Neuronal stem cell (in vitro differentiated cells): ENCODE measurements at regions not wholly inside any gene's neighbourhood (a gene's known extent, or its start where the extent isn't known, plus 50 kb on each side); places are given as distances from the start of the nearest gene placed in this dataset.

ENCODE experiments used
- DNase-seq: peaks from one replicate; pipeline ENCODE4 v3.0.0-alpha.2; 2013; ENCODE audit warnings: low spot score
- H2AFZ ChIP-seq: one replicate; pipeline ENCODE4 v1.6.1; 2013; ENCODE audit warnings: mild to moderate bottlenecking, low read length, inconsistent platforms
- H2AK5ac ChIP-seq: 2 replicates; pipeline ENCODE4 v1.6.1; 2013; ENCODE audit warnings: low read depth, mild to moderate bottlenecking, inconsistent platforms, low read length, moderate library complexity, mixed read lengths
- H2BK120ac ChIP-seq: 2 replicates; pipeline ENCODE4 v1.6.1; 2013; ENCODE audit warnings: low read depth, mild to moderate bottlenecking, inconsistent platforms, low read length, moderate library complexity, mixed read lengths
- H2BK12ac ChIP-seq: one replicate; pipeline ENCODE4 v1.6.1; 2013; ENCODE audit warnings: low read length, inconsistent platforms
- H2BK15ac ChIP-seq: 2 replicates; pipeline ENCODE4 v1.6.1; 2013; ENCODE audit warnings: mild to moderate bottlenecking, low read length, inconsistent platforms, mixed read lengths
- H2BK5ac ChIP-seq: one replicate; pipeline ENCODE4 v1.6.1; 2013; ENCODE audit warnings: inconsistent platforms, mild to moderate bottlenecking, low read length, moderate library complexity
- H3K14ac ChIP-seq: one replicate; pipeline ENCODE4 v1.6.1; 2013; ENCODE audit warnings: low read length, inconsistent platforms
- H3K18ac ChIP-seq: 2 replicates; pipeline ENCODE4 v1.6.1; 2013; ENCODE audit warnings: low read length, inconsistent platforms
- H3K23ac ChIP-seq: 2 replicates; pipeline ENCODE4 v1.6.1; 2013; ENCODE audit warnings: low read depth, mild to moderate bottlenecking, mixed read lengths, low read length, inconsistent platforms; ENCODE audit not compliant: poor library complexity
- H3K27ac ChIP-seq: replicated peaks from 3 replicates; pipeline ENCODE4 v1.5.1; 2013; ENCODE audit warnings: low read length, inconsistent platforms
- H3K27me3 ChIP-seq, 3 experiments: 2 replicates each; pipeline ENCODE4 v1.6.1; 2013; ENCODE audit warnings: low read length in 3 of 3, mild to moderate bottlenecking in 2 of 3, inconsistent platforms in 1 of 3, low read depth in 1 of 3, mixed read lengths in 1 of 3, moderate library complexity in 1 of 3; ENCODE audit not compliant: control insufficient read depth in 3 of 3, insufficient read depth in 3 of 3
- H3K36me3 ChIP-seq, 2 donors: replicated peaks in 1 of 2; 2 replicates each; pipeline ENCODE4 v1.6.1; 2013; ENCODE audit warnings: low read length in 2 of 2; ENCODE audit not compliant: control insufficient read depth in 2 of 2, insufficient read depth in 2 of 2
- H3K4ac ChIP-seq: 2 replicates; pipeline ENCODE4 v1.6.1; 2013; ENCODE audit warnings: inconsistent platforms, mild to moderate bottlenecking, low read length, moderate library complexity
- H3K4me1 ChIP-seq, 2 donors: 1 replicate in 1 of 2; 2 replicates in 1 of 2; pipeline ENCODE4 v1.6.1; 2013; ENCODE audit warnings: low read length in 2 of 2, low read depth in 1 of 2; ENCODE audit not compliant: control insufficient read depth in 2 of 2, insufficient read depth in 1 of 2
- H3K4me2 ChIP-seq: one replicate; pipeline ENCODE4 v1.6.1; 2013; ENCODE audit warnings: mild to moderate bottlenecking, low read length, inconsistent platforms; ENCODE audit not compliant: insufficient read depth, poor library complexity, severe bottlenecking
- H3K4me3 ChIP-seq, 2 donors: 2 replicates each; pipeline ENCODE4 v1.5.1; 2013; ENCODE audit warnings: low read length in 2 of 2, mild to moderate bottlenecking in 2 of 2, inconsistent platforms in 1 of 2, moderate library complexity in 1 of 2
- H3K79me1 ChIP-seq: one replicate; pipeline ENCODE4 v1.6.1; 2013; ENCODE audit warnings: low read depth, mild to moderate bottlenecking, inconsistent platforms, low read length, moderate library complexity
- H3K9ac ChIP-seq: one replicate; pipeline ENCODE4 v1.6.1; 2013; ENCODE audit warnings: mild to moderate bottlenecking, low read depth, low read length, inconsistent platforms; ENCODE audit not compliant: poor library complexity
- H3K9me3 ChIP-seq, 2 donors: replicated peaks in 1 of 2; 2 replicates each; pipeline versions ENCODE3 to v1.6.1; 2013; ENCODE audit warnings: low read length in 2 of 2, mild to moderate bottlenecking in 2 of 2, inconsistent platforms in 1 of 2, low read depth in 1 of 2, mixed read lengths in 1 of 2, moderate library complexity in 1 of 2; ENCODE audit not compliant: control insufficient read depth in 2 of 2, insufficient read depth in 1 of 2
- H4K8ac ChIP-seq: one replicate; pipeline ENCODE4 v1.6.1; 2013; ENCODE audit warnings: low read depth, mild to moderate bottlenecking, inconsistent platforms, low read length, moderate library complexity
- H4K91ac ChIP-seq: one replicate; pipeline ENCODE4 v1.6.1; 2013; ENCODE audit warnings: low read length, low read depth, mild to moderate bottlenecking, inconsistent platforms; ENCODE audit not compliant: poor library complexity
- WGBS, 2 donors: extraction: QIAGEN DNeasy Blood & Tissue Kit; methylation state at CpG; one replicate each; pipeline ENCODE4 v1.1.7; 2013; ENCODE audit warnings: missing lambda C conversion rate in 2 of 2, mixed read lengths in 1 of 2; ENCODE audit not compliant: insufficient read length in 2 of 2, insufficient replicate concordance in 1 of 2; ENCODE audit errors: extremely low coverage in 2 of 2; 5-methylcytosine and 5-hydroxymethylcytosine counted together

DNA sequence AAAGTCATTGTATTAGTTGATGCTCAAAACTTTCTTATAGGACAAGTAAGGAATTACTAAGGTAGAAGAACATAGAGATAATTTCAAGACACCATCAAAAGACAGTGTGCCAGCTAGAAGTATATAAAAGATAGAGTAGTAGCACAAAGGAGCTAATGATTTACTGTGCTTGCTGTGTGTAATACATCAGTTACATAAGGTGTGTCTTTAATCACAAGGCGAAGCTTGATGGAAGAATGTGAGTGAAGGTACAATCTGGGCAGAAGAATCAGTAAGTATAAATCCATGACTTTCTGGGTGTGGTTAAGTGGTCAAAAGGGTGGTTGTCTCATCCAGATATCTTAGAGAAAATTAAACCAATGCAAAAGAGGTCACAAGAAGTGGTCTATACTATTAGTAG is 95.1 kb upstream of the BOD1L1 start:
- H3K9me3 ChIP-seq, result no peaks in the 10 kb centered on the region
- no peak for DNase-seq
- H2AK5ac ChIP-seq, result no peak overlapping the region
- WGBS, 2 donors, result no CpG with 5 or more reads among the region's 1 CpG
- no peak overlapping the region for H3K9ac ChIP-seq
- H3K23ac ChIP-seq, result no peak overlapping the region
- no peak overlapping the region for H2BK12ac ChIP-seq
- H4K91ac ChIP-seq, result no peak overlapping the region
- H3K4ac ChIP-seq, result no peak overlapping the region
- H2BK5ac ChIP-seq, result no peak overlapping the region
- H2BK120ac ChIP-seq, result no peak overlapping the region
- H3K36me3 ChIP-seq, result no peaks in the 10 kb centered on the region
- H2BK15ac ChIP-seq, result no peak overlapping the region
- no peak overlapping the region for H3K4me2 ChIP-seq
- no peaks in the 10 kb centered on the region for H3K79me1 ChIP-seq
- H3K4me3 ChIP-seq, result no peak overlapping the region
- no peak overlapping the region for H4K8ac ChIP-seq
- no peaks in the 10 kb centered on the region for H3K4me1 ChIP-seq
- no peak overlapping the region for H2AFZ ChIP-seq
- H3K27me3 ChIP-seq, result peaks cover 0 to 3% (median 0%) of the 10 kb centered on the region in 3 experiments
- no peak overlapping the region for H3K27ac ChIP-seq
- no peak overlapping the region for H3K18ac ChIP-seq
- H3K14ac ChIP-seq, result no peak overlapping the region

DNA sequence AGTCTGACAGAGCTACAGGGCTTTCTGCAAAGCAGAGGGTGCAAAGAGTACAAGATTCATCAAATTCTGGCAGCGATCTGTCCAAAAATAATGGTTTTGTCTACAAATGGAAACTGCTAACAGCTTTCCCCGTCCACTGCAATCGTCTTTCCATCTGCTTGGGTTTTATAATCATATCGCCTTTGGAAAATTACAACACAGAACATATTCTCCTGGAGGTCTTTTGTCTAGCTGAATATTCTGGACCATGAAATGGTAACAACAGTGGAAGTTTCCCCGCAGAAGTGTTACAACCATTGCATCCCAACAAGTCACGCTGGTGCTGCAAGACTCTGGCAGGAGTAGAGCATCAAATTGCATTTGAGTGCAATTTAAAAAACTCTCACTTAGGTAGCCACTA is 101.2 kb upstream of the BOD1L1 start:
- Histone ChIP-seq H3K27me3 (no peaks in the 10 kb centered on the region), H2AK5ac (no peak overlapping the region), H3K14ac (no peak overlapping the region), H3K9me3 (no peaks in the 10 kb centered on the region), H3K27ac (no peak overlapping the region), H2BK12ac (no peak overlapping the region), H3K36me3 (no peaks in the 10 kb centered on the region), H3K18ac (no peak overlapping the region), H3K4me3 (no peak overlapping the region), H3K4me2 (no peak overlapping the region), H3K9ac (no peak overlapping the region), H2BK120ac (no peak overlapping the region), H3K4ac (no peak overlapping the region), H4K91ac (no peak overlapping the region), H2BK5ac (no peak overlapping the region), H3K4me1 (peaks cover 0 to 1% of the 10 kb centered on the region in 2 donors), H2BK15ac (no peak overlapping the region), H3K23ac (no peak overlapping the region), H3K79me1 (no peaks in the 10 kb centered on the region), H4K8ac (no peak overlapping the region), H2AFZ (no peak overlapping the region)
- WGBS, 2 donors, result no CpG with 5 or more reads among the region's 6 CpGs
- DNase-seq, result no peak

DNA sequence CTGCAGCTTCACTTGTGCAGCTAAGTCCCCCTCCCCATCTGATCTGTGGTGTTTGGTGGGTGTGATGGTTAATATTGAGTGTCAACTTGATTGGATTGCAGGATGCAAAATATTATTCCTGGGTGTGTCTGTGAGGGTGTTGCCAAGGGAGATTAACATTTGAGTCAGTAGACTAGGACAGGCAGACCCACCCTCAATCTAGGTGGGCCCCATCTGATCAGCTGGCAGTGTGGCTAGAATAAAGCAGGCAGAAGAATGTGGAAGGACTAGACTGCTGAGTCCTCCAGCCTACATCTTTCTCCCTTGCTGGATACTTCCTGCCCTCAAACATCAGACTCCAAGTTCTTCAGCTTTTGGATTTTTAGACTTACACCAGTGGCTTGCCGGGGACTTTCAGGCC is 103.5 kb upstream of the BOD1L1 start:
- Histone ChIP-seq H3K36me3 (no peaks in the 10 kb centered on the region), H3K9me3 (no peaks in the 10 kb centered on the region)
- WGBS, 2 donors, result no CpG with 5 or more reads among the region's 1 CpG

DNA sequence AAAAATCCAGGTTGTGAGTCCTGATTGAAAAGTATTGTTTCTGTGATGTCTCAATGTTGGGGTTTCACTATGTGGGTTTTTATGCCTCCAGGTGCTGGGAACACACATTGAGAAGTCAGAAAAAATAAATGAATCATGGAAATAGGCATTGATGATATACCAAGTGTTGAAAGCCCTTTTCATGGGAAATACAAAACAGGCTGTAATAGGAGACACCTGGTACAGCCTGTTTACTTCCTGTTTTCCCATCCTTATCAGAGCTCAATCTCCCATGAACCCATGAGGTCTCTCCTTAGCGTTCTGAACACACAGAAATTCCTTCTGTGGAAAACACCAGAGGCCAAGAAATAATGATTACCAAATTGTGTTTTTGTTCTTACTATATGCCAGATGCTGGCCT is 106.3 kb upstream of the BOD1L1 start:
- no peak overlapping the region for H3K27ac ChIP-seq
- H3K18ac ChIP-seq, result no peak overlapping the region
- no peak overlapping the region for H2BK120ac ChIP-seq
- no peak overlapping the region for H2AK5ac ChIP-seq
- no peaks in the 10 kb centered on the region for H3K79me1 ChIP-seq
- H2BK5ac ChIP-seq, result no peak overlapping the region
- H3K23ac ChIP-seq, result no peak overlapping the region
- no peaks in the 10 kb centered on the region for H3K36me3 ChIP-seq
- H3K4ac ChIP-seq, result no peak overlapping the region
- H4K8ac ChIP-seq, result no peak overlapping the region
- WGBS, 2 donors, result no CpG with 5 or more reads among the region's 1 CpG
- no peak overlapping the region for H2AFZ ChIP-seq
- no peak overlapping the region for H3K4me3 ChIP-seq
- H3K9ac ChIP-seq, result no peak overlapping the region
- no peak overlapping the region for H2BK12ac ChIP-seq
- no peak overlapping the region for H4K91ac ChIP-seq
- DNase-seq, result no peak
- H3K27me3 ChIP-seq, result no peaks in the 10 kb centered on the region
- no peak overlapping the region for H3K4me2 ChIP-seq
- H2BK15ac ChIP-seq, result no peak overlapping the region
- H3K14ac ChIP-seq, result no peak overlapping the region
- H3K9me3 ChIP-seq, result no peaks in the 10 kb centered on the region
- no peaks in the 10 kb centered on the region for H3K4me1 ChIP-seq

More for the DNA sequence above, 103.5 kb upstream of the BOD1L1 start:
- H2BK5ac ChIP-seq, result no peak overlapping the region
- H2AK5ac ChIP-seq, result no peak overlapping the region
- DNase-seq, result no peak
- H4K91ac ChIP-seq, result no peak overlapping the region
- no peak overlapping the region for H3K4ac ChIP-seq
- H2AFZ ChIP-seq, result no peak overlapping the region
- H3K27ac ChIP-seq, result no peak overlapping the region
- no peaks in the 10 kb centered on the region for H3K79me1 ChIP-seq
- H3K18ac ChIP-seq, result no peak overlapping the region
- H3K27me3 ChIP-seq, result no peaks in the 10 kb centered on the region
- H2BK12ac ChIP-seq, result no peak overlapping the region
- no peak overlapping the region for H2BK15ac ChIP-seq
- H3K23ac ChIP-seq, result no peak overlapping the region
- H3K4me2 ChIP-seq, result no peak overlapping the region
- H3K9ac ChIP-seq, result no peak overlapping the region
- H4K8ac ChIP-seq, result no peak overlapping the region
- H2BK120ac ChIP-seq, result no peak overlapping the region
- H3K4me3 ChIP-seq, result no peak overlapping the region
- H3K14ac ChIP-seq, result no peak overlapping the region
- peaks cover 0 to 1% of the 10 kb centered on the region in 2 donors for H3K4me1 ChIP-seq
